Right cardiac atrium (tissue), 5 donors: ENCODE measurements at regions not wholly inside any gene's neighbourhood (a gene's known extent, or its start where the extent isn't known, plus 50 kb on each side); places are given as distances from the start of the nearest gene placed in this dataset.
A peak's percentile ranks its signal among the peaks of the same experiment; 100 is the strongest.

Source experiments
- ATAC-seq, 2 donors: fragments of 200-7000 bp; cut with Tn5 transposase; one replicate each; pipeline versions ENCODE4 v1.8.0 to v1.9.1; 2020; ENCODE audit warnings: moderate library complexity in 2 of 2, mild to moderate bottlenecking in 1 of 2
- DNase-seq, 3 donors: peaks; one replicate each; pipeline ENCODE4 v3.0.0-alpha.2; 2020
- H3K27ac ChIP-seq: one replicate; pipeline ENCODE4 v1.5.1; 2013; ENCODE audit warnings: mild to moderate bottlenecking, low read length, control low read depth, moderate library complexity
- H3K27me3 ChIP-seq: one replicate; pipeline ENCODE4 v1.6.1; 2013; ENCODE audit not compliant: control insufficient read depth, insufficient read depth
- H3K4me1 ChIP-seq: one replicate; pipeline ENCODE4 v1.6.1; 2013; ENCODE audit warnings: low read length; ENCODE audit not compliant: control insufficient read depth, insufficient read depth
- H3K4me3 ChIP-seq: one replicate; pipeline ENCODE4 v1.5.1; 2013; ENCODE audit warnings: low read length, control low read depth
- H3K9me3 ChIP-seq: one replicate; pipeline ENCODE4 v1.6.1; 2013; ENCODE audit warnings: low read length; ENCODE audit not compliant: control insufficient read depth
- WGBS: extraction: QIAGEN DNeasy Blood & Tissue Kit; methylation state at CpG from one replicate; pipeline ENCODE4 v1.1.7; 2013; 5-methylcytosine and 5-hydroxymethylcytosine counted together
- intact Hi-C, 4 donors: fragments of 100-400 bp; cut with DNase I; formaldehyde crosslinking; loops; one replicate each; pipeline versions ENCODE4 v1.11.0 to v1.14.0; 2022 to 2023
- donor health status: healthy with polysubstance abuse.
- donor health status: DM: no; HTN: yes; CAD: no.
- donor health status: DM: no; HTN: no; CAD: no.
- donor health status: DM: no; HTN: yes; CAD: no; lungs with severe emphysema.
- donor health status: DM: yes; HTN: yes; CAD: no.

GRCh38 chr10:112002206-112002605, 181.4 kb downstream of the GPAM start:
- H3K27ac ChIP-seq, result no peak overlapping the region
- H3K4me3 ChIP-seq, result no peak overlapping the region
- intact Hi-C loops, result no loop called here
- no peaks in the 10 kb centered on the region for H3K4me1 ChIP-seq
- WGBS, result 85% methylated on average over 3 of the region's 3 CpGs
- no peaks in the 10 kb centered on the region for H3K27me3 ChIP-seq
- H3K9me3 ChIP-seq, result no peaks in the 10 kb centered on the region
- no peak for ATAC-seq
- DNase-seq, result no peak

- H3K27me3 ChIP-seq, result no peaks in the 10 kb centered on the region
- no peaks in the 10 kb centered on the region for H3K4me1 ChIP-seq
- ATAC-seq, result no peak
- 83% methylated on average over 4 of the region's 4 CpGs for WGBS
- H3K9me3 ChIP-seq, result no peaks in the 10 kb centered on the region
- intact Hi-C loops, result no loop called here
- no peak overlapping the region for H3K27ac ChIP-seq
- DNase-seq, result no peak
- H3K4me3 ChIP-seq, result no peak overlapping the region
Observed at GRCh38 chr10:112004075-112004474, 179.5 kb downstream of the GPAM start.

GRCh38 chr10:112005044-112005443, 178.5 kb downstream of the GPAM start:
- Histone ChIP-seq H3K9me3 (no peaks in the 10 kb centered on the region), H3K4me3 (no peak overlapping the region), H3K4me1 (no peaks in the 10 kb centered on the region), H3K27ac (no peak overlapping the region), H3K27me3 (no peaks in the 10 kb centered on the region)
- ATAC-seq, result no peak
- DNase-seq, result no peak
- 65% methylated on average over 3 of the region's 3 CpGs for WGBS
- intact Hi-C loops, result no loop called here

GRCh38 chr10:112006407-112006806, 177.2 kb downstream of the GPAM start:
- WGBS, result 97% methylated on average over 2 of the region's 2 CpGs
- Histone ChIP-seq H3K4me1 (no peaks in the 10 kb centered on the region), H3K4me3 (no peak overlapping the region), H3K27ac (no peak overlapping the region), H3K27me3 (no peaks in the 10 kb centered on the region), H3K9me3 (no peaks in the 10 kb centered on the region)
- ATAC-seq (no peak), DNase-seq (no peak)
- intact Hi-C loops, result no loop called here

- Histone ChIP-seq H3K27ac (no peak overlapping the region), H3K4me3 (no peak overlapping the region), H3K27me3 (no peaks in the 10 kb centered on the region), H3K9me3 (no peaks in the 10 kb centered on the region), H3K4me1 (no peaks in the 10 kb centered on the region)
- intact Hi-C loops, result no loop called here
- DNase-seq (no peak), ATAC-seq (no peak)
- whole genome bisulfite sequencing, result 67% methylated on average over 7 of the region's 7 CpGs
Observed at GRCh38 chr10:112006831-112007230, 176.7 kb downstream of the GPAM start.

DNA sequence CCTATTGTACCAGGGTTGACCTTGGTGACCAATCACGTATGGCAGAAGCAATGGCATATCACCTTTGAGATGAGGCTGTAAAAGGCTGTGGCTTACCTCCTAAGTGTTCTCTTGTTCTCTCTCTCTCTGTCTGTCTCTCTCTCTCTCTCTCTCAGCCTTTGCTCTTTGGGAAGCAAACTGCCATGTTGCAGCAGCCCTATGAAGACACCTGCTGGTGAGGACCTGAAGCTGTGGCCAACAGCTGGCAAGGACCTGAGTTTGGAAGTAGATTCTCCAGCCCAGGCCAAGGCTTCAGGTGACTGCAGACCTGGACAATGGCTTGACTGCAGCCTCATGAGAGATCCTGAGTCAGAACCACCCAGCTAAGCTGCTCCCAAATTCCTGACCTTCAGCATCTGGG, 161.4 kb downstream of the GPAM start:
- 41% methylated on average over 1 of the region's 1 CpG for WGBS
- H3K9me3 ChIP-seq, result no peaks in the 10 kb centered on the region
- no peak overlapping the region for H3K27ac ChIP-seq
- DNase-seq (no peak), ATAC-seq (no peak)
- intact Hi-C loops, result no loop called here
- H3K4me3 ChIP-seq, result no peak overlapping the region
- H3K27me3 ChIP-seq, result no peaks in the 10 kb centered on the region
- H3K4me1 ChIP-seq, result no peaks in the 10 kb centered on the region

DNA sequence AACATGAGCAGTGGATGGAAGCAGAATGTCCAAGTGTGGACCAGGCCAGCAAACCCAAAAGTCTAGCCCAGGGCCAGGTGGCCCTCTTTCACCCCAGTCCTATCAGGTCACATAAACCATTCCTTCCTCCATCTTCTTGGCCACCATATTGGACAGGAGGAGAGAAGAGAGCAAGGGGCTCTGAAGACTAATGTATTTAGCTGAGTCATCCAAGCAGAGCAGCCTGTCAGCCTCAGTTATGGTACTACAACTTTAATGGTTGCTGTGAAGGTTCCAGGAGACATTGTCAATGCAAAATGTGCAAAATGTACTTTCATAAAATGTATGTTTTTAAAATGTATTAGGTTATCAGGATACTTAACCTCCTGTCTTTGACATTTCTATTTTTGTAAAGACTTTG, 159.5 kb downstream of the GPAM start:
- no peak overlapping the region for H3K4me3 ChIP-seq

GRCh38 chr10:112025228-112025627, 158.3 kb downstream of the GPAM start:
- no peaks in the 10 kb centered on the region for H3K4me1 ChIP-seq
- no peak overlapping the region for H3K27ac ChIP-seq
- no peaks in the 10 kb centered on the region for H3K9me3 ChIP-seq
- DNase-seq, result peak in 1 of 3 donors; percentile 10
- H3K27me3 ChIP-seq, result no peaks in the 10 kb centered on the region
- no peak overlapping the region for H3K4me3 ChIP-seq
- no peak for ATAC-seq
- 72% methylated on average over 4 of the region's 4 CpGs for WGBS
- intact Hi-C loops, result no loop called here

More for the DNA sequence above, 159.5 kb downstream of the GPAM start:
- intact Hi-C loops, result no loop called here
- ATAC-seq (no peak), DNase-seq (no peak)
- no peaks in the 10 kb centered on the region for H3K27me3 ChIP-seq
- no peaks in the 10 kb centered on the region for H3K4me1 ChIP-seq
- no peaks in the 10 kb centered on the region for H3K9me3 ChIP-seq
- H3K27ac ChIP-seq, result no peak overlapping the region

DNA sequence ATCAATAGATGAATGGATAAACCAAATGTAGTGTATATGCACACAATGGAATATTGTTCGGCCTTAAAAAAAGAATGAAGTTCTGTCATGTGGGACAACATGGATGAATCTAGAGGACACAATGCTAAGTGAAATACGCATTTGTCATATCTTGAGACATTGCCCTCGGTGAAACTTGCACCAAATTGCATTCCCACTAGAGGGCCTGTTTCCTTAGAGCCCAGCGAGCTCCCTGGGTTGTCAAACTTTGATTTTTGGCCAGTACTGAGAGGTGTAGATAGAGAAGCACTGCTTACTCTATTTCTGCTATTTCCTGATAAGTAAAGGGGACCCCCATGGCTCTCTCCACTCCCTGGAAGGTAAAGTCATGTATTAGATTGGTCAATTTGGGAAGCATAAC, 157.1 kb downstream of the GPAM start:
- intact Hi-C loops, result no loop called here
- 59% methylated on average over 4 of the region's 4 CpGs for WGBS
- no peak overlapping the region for H3K27ac ChIP-seq
- H3K4me3 ChIP-seq, result no peak overlapping the region
- no peaks in the 10 kb centered on the region for H3K9me3 ChIP-seq
- no peak for DNase-seq
- H3K4me1 ChIP-seq, result no peaks in the 10 kb centered on the region
- no peak for ATAC-seq
- H3K27me3 ChIP-seq, result no peaks in the 10 kb centered on the region

- no peak overlapping the region for H3K27ac ChIP-seq
- no peaks in the 10 kb centered on the region for H3K27me3 ChIP-seq
- H3K4me1 ChIP-seq, result no peaks in the 10 kb centered on the region
- intact Hi-C loops, result no loop called here
- no peaks in the 10 kb centered on the region for H3K9me3 ChIP-seq
- no peak for DNase-seq
- no peak overlapping the region for H3K4me3 ChIP-seq
- WGBS, result 78% methylated on average over 4 of the region's 4 CpGs
- ATAC-seq, result no peak
Observed at GRCh38 chr10:112027731-112028280, 155.8 kb downstream of the GPAM start.

- intact Hi-C loops, result no loop called here
- Histone ChIP-seq H3K27ac (no peak overlapping the region), H3K27me3 (no peaks in the 10 kb centered on the region), H3K4me1 (no peaks in the 10 kb centered on the region), H3K4me3 (no peak overlapping the region), H3K9me3 (no peaks in the 10 kb centered on the region)
- WGBS, result 62% methylated on average over 2 of the region's 2 CpGs
- ATAC-seq (no peak), DNase-seq (no peak)
Observed at GRCh38 chr10:112030431-112030830, 153.1 kb downstream of the GPAM start.

DNA sequence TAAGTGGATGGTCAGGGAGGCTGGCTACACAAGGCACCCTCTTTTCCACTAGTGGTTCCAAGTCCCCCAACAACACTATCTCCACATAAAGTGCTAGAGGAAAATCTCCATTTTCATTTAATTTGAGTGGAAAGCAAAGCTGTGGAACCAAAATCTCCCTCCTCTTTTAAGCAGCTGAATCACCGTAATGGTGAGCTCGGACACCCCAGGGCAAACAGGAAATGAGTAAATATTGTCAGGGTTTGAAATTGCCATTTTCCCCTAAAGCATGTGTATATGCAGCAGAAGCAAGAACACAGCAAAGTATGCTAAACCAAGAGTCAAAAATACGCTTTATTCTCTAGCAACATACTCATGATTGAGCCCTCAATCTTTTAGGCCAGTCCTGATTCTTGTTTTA, 143.7 kb downstream of the GPAM start:
- WGBS, result 73% methylated on average over 3 of the region's 3 CpGs
- H3K27me3 ChIP-seq, result no peaks in the 10 kb centered on the region
- H3K27ac ChIP-seq, result no peak overlapping the region
- H3K4me3 ChIP-seq, result no peak overlapping the region
- no peaks in the 10 kb centered on the region for H3K9me3 ChIP-seq
- H3K4me1 ChIP-seq, result no peaks in the 10 kb centered on the region
- DNase-seq (no peak), ATAC-seq (no peak)
- intact Hi-C loops, result no loop called here
